ENCODE measurements at regions not wholly inside any gene's neighbourhood (a gene's known extent, or its start where the extent isn't known, plus 50 kb on each side); places are given as distances from the start of the nearest gene placed in this dataset.

- CTCF ChIA-PET (ENCODE audit: low intra/inter-chr PET ratio) = no interaction called here
Measured at GRCh38 chr9:85427772-85428171, 314.0 kb downstream of the AGTPBP1 start.

GRCh38 chr9:85425153-85425611, 316.6 kb downstream of the AGTPBP1 start:
- H3K4me3 ChIP-seq = no peak overlapping the region
- FAIRE-seq (no peak), DNase-seq (ENCODE audit: extremely low read depth in 1 of 4, low spot score in 3 of 4) (peak; percentile 60 to 75 (median 68)), ATAC-seq (peak; percentile 87)
- no peak overlapping the region for H3K4me2 ChIP-seq (ENCODE audit: insufficient read depth, low read length)
- ChIA-PET POLR2A (no interaction called here), CTCF (ENCODE audit: low intra/inter-chr PET ratio) (interaction anchor here (0.7 kb wide), 1 partner anchor 1484 kb away, joined by 5 read pairs; no protein-coding TSS in a partner anchor)
- H3K4me1 ChIP-seq (replicated peaks in 1 of 2; ENCODE audit: control insufficient read depth in 2 of 2, insufficient read depth in 2 of 2, low read length in 2 of 2) = no peaks in the 10 kb centered on the region
- no peak overlapping the region for H2AFZ ChIP-seq (ENCODE audit: low read depth, low read length)
- WGBS (ENCODE audit: insufficient coverage, low coverage, missing lambda C conversion rate) = under 1% methylated on average over 13 of the region's 15 CpGs
- H3K27me3 ChIP-seq (ENCODE audit: control insufficient read depth in 2 of 2, insufficient read depth in 2 of 2, low read length in 2 of 2) = peaks cover 0 to 5% of the 10 kb centered on the region in 2 experiments; a peak in 2 of 5 replicates
- in situ Hi-C loops (cut with MboI) = no loop called here
- H3K36me3 ChIP-seq (ENCODE audit: control insufficient read depth, insufficient read depth, low read length) = no peaks in the 10 kb centered on the region
- intact Hi-C loops (cut with micrococcal nuclease) = loop anchor here (10.0 kb wide), 1 partner anchor 1030 kb away; no protein-coding TSS in a partner anchor
- H3K9me3 ChIP-seq (replicated peaks; ENCODE audit: control insufficient read depth, insufficient read depth, low read depth, low read length) = no peaks in the 10 kb centered on the region
- H3K79me2 ChIP-seq (ENCODE audit: control insufficient read depth, insufficient read depth, low read length) = no peaks in the 10 kb centered on the region
- BruUV-seq (replicated peaks) = no TSS peak
- no peaks in the 10 kb centered on the region for H4K20me1 ChIP-seq (replicated peaks; ENCODE audit: control insufficient read depth, insufficient read depth, low read length)
- H3K9me1 ChIP-seq (ENCODE audit: control insufficient read depth, insufficient read depth, low read length) = no peaks in the 10 kb centered on the region
- H3K27ac ChIP-seq (ENCODE audit: extremely low read depth, low read depth, low read length) = no peak overlapping the region
- H3K9ac ChIP-seq (ENCODE audit: insufficient read depth in 1 of 2, low read depth in 2 of 2, low read length in 2 of 2) = no peak overlapping the region
- TF ChIP-seq CTCF (IDR thresholded peaks at IDR 0.05 in 2 of 3, conservative IDR thresholded peaks at IDR 0.05 in 1 of 3; ENCODE audit: insufficient read depth in 2 of 3, low read depth in 1 of 3, low read length in 3 of 3) (peak; percentile 59 to 65 (median 61)), SRSF9 (IDR thresholded peaks at IDR 0.05; ENCODE audit: borderline replicate concordance, low read depth, low read length) (no peak), CBX2 (IDR thresholded peaks at IDR 0.05; ENCODE audit: insufficient read depth, low read length, poor library complexity, severe bottlenecking) (no peak), ELF4 (CRISPR knock-in tag; IDR thresholded peaks at IDR 0.05) (no peak), PHB (CRISPR knock-in tag; IDR thresholded peaks at IDR 0.05) (no peak), NFIC (IDR thresholded peaks at IDR 0.05) (peak; percentile 5; the same call in 1 of the 2 replicates), MBD2 (IDR thresholded peaks at IDR 0.05; ENCODE audit: borderline replicate concordance, low read depth) (no peak), RFX1 (IDR thresholded peaks at IDR 0.05) (peak; percentile 10; the same call in 1 of the 2 replicates), ETS2 (tag; IDR thresholded peaks at IDR 0.05; ENCODE audit: borderline replicate concordance, poor library complexity, severe bottlenecking) (no peak), RAD21 (CRISPR knock-in tag; conservative IDR thresholded peaks at IDR 0.05 in 1 of 2, IDR thresholded peaks at IDR 0.05 in 1 of 2) (peak; percentile 35 to 53; a peak in 3 of 4 replicates)

More at GRCh38 chr9:85427772-85428171, 314.0 kb downstream of the AGTPBP1 start:
- no peak overlapping the region for H2AFZ ChIP-seq (ENCODE audit: low read depth, low read length)
- no peak overlapping the region for H3K4me3 ChIP-seq
- intact Hi-C loops (cut with micrococcal nuclease) = loop anchor here (10.0 kb wide), 1 partner anchor 1033 kb away; no protein-coding TSS in a partner anchor
- H3K9ac ChIP-seq (ENCODE audit: insufficient read depth in 1 of 2, low read depth in 2 of 2, low read length in 2 of 2) = no peak overlapping the region
- H3K4me1 ChIP-seq (replicated peaks in 1 of 2; ENCODE audit: control insufficient read depth in 2 of 2, insufficient read depth in 2 of 2, low read length in 2 of 2) = no peaks in the 10 kb centered on the region
- DNase-seq (ENCODE audit: extremely low read depth in 1 of 4, low spot score in 3 of 4) (no peak), ATAC-seq (no peak), FAIRE-seq (no peak)
- no peaks in the 10 kb centered on the region for H3K9me3 ChIP-seq (replicated peaks; ENCODE audit: control insufficient read depth, insufficient read depth, low read depth, low read length)
- POLR2A ChIA-PET = no interaction called here
- in situ Hi-C loops (cut with MboI) = no loop called here
- no peak overlapping the region for H3K4me2 ChIP-seq (ENCODE audit: insufficient read depth, low read length)
- no peaks in the 10 kb centered on the region for H3K79me2 ChIP-seq (ENCODE audit: control insufficient read depth, insufficient read depth, low read length)
- WGBS (ENCODE audit: insufficient coverage, low coverage, missing lambda C conversion rate) = 1% methylated on average over 8 of the region's 8 CpGs
- H3K36me3 ChIP-seq (ENCODE audit: control insufficient read depth, insufficient read depth, low read length) = no peaks in the 10 kb centered on the region
- peaks cover 0 to 5% of the 10 kb centered on the region in 2 experiments; a peak in 2 of 5 replicates for H3K27me3 ChIP-seq (ENCODE audit: control insufficient read depth in 2 of 2, insufficient read depth in 2 of 2, low read length in 2 of 2)
- no peaks in the 10 kb centered on the region for H4K20me1 ChIP-seq (replicated peaks; ENCODE audit: control insufficient read depth, insufficient read depth, low read length)
- no peaks in the 10 kb centered on the region for H3K9me1 ChIP-seq (ENCODE audit: control insufficient read depth, insufficient read depth, low read length)
- BruUV-seq (replicated peaks) = no TSS peak
- H3K27ac ChIP-seq (ENCODE audit: extremely low read depth, low read depth, low read length) = no peak overlapping the region
- no peak for TF ChIP-seq HBP1 (CRISPR knock-in tag; IDR thresholded peaks at IDR 0.05)
